ENCODE measurements at regions not wholly inside any gene's neighbourhood (a gene's known extent, or its start where the extent isn't known, plus 50 kb on each side); places are given as distances from the start of the nearest gene placed in this dataset.

GRCh38 chr18:39599251-39599650 is 2033.7 kb upstream of the CELF4 start:
- TF ChIP-seq CTCF (IDR thresholded peaks at IDR 0.05; ENCODE audit: low read depth, low read length, poor library complexity, severe bottlenecking) (no peak), EZH2phosphoT487 (IDR thresholded peaks at IDR 0.05; ENCODE audit: borderline replicate concordance, low read length) (no peak)

Measured in DOHH2 (cell line).